ENCODE measurements at regions not wholly inside any gene's neighbourhood (a gene's known extent, or its start where the extent isn't known, plus 50 kb on each side); places are given as distances from the start of the nearest gene placed in this dataset.

DNA sequence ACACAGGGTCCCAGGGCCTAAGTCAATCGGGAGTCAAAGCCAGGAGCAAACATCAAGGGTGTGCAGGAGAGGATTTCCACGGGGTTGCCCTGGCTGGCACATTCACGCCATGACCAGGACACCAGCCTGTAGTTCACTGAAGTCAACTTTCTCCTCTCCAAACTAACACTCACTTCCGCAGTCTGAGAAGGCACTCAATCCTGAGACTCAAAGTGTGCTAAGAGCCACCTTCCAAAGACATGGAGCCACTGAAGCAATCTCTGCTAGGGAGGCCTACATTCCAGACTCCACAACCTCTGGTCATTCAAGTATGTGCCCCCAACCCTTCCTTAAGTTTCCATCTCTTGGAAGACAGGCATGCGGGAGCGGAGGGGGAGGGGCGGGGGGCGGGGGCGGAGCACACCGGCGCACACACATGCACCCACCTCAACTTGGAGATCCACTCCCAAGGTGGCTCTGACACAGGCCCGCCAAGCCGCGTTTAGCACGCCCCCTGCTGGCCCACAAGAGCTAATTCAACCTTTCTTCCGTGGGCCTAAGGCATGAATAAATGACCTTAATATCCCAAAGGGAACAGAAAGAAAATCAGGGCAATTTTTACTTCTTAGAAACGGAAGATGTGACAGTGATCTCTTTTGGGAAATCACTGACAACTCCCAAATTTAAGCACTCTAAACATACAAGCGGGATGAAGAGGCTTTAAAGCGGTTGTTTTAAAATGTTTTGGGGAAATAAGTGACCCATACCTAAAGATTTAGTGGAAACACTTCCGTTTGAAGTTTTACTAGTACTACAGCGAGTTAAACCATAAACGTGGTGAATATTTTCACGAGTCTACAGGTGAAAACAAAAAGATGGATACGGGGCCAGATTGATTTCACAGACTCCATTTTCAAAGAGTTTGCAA is 162.5 kb upstream of the CHRNA7 start:
- no peak for DNase-seq (ENCODE audit: low read depth, low spot score)
- Histone ChIP-seq H3K36me3 (ENCODE audit: insufficient read depth, low read length) (no peaks in the 10 kb centered on the region), H3K27ac (no peak overlapping the region), H3K4me3 (no peak overlapping the region), H3K9ac (ENCODE audit: insufficient read length) (no peak overlapping the region), H3K9me3 (ENCODE audit: low read depth, low read length) (no peaks in the 10 kb centered on the region)
- TF ChIP-seq FOXP2 (optimal IDR thresholded peaks at IDR 0.05; ENCODE audit: control extremely low read depth, extremely low read length, insufficient read depth) = no peak
- no peak for TF ChIP-seq EZH2 (IDR thresholded peaks at IDR 0.05)
- no peak for TF ChIP-seq POLR2AphosphoS5 (IDR thresholded peaks at IDR 0.05; ENCODE audit: borderline replicate concordance, low read depth, low read length)

DNA sequence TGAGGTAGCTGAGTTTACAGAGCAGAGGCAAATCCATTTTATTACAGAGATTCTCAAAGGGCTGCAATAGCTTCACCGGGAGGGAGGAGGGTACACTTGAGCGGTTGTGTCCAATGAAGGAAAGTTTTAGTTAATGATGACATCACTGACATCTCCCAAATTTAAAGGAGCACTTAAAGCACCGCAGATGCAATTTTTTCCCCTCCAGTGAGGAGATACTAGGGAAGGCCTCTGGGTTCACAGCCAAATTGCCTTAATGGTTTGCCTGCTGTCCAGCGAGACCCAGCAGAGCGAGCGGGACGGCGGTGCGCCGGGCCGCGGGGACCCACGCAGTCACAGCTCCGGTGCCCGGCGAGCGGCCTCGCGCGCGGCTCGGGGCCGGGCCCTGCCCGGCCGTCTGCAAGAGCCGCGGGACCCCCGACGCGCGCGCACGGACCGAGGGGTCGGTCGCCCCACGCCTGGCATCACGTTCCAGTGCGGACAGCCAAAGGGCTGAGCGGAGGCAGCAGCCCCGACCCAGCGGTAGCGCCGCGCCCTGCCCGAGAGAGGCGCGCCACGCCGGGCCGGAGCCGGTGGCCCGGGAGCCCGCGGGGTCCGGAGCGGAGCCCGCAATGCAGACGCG is 160.5 kb upstream of the CHRNA7 start:
- Histone ChIP-seq H3K4me3 (no peak overlapping the region), H3K27ac (no peak overlapping the region), H3K9me3 (ENCODE audit: low read depth, low read length) (no peaks in the 10 kb centered on the region), H3K9ac (ENCODE audit: insufficient read length) (no peak overlapping the region), H3K36me3 (ENCODE audit: insufficient read depth, low read length) (no peaks in the 10 kb centered on the region)
- DNase-seq (ENCODE audit: low read depth, low spot score) = no peak
- TF ChIP-seq FOXP2 (optimal IDR thresholded peaks at IDR 0.05; ENCODE audit: control extremely low read depth, extremely low read length, insufficient read depth) (no peak), POLR2AphosphoS5 (IDR thresholded peaks at IDR 0.05; ENCODE audit: borderline replicate concordance, low read depth, low read length) (no peak), EZH2 (IDR thresholded peaks at IDR 0.05) (no peak)

DNA sequence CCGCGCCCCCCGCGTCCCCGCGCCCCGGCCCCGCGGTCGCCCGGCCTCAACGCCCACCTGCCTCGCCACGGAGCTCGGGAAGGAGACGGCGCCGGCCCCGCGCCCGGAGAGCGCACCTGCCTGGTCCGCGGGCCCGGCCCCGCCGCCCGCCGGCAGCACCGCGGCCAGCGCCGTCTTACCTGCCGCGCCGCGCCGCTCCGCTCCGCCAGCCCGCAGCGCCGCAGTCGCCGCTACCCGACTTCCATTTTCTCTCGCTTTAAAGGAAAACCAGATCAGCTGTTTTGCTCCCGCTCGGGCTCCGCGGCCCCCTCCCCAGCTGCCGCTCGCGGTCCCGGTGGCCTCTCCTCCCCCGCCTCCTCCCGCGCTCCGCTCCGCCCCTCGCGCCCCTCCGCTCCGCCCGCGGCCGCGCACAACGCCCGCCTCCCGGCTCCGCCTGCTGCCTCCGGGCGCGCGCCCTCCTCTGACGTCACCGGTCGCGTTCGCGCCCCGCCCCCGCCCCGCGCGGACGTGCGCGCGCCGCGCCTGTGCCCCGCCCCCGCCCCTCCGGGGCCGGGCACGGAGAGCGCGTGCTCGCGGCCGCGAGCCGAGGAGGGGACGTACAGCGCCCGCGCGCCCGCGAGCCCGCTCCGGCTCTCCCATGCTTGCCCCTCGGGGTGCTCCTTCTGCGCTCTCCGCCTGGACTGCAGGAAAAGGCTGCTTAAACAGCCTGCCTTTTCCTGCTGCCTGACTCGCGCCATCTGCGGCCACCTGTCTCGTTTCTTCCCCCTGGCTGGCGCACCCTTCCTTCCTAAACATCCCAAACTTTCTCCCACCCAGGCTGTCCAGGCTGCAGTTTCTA is 159.8 kb upstream of the CHRNA7 start, which contains the start of gene OTUD7A:
Gene OTUD7A (minus strand): TSS at position 346 of the 838 bp plus-strand sequence.
- Histone ChIP-seq H3K4me3 (peak within 1 kb of the TSS; percentile 74), H3K27ac (no peak within 1 kb of the TSS), H3K9me3 (ENCODE audit: low read depth, low read length) (no peaks in the 10 kb centered on the region), H3K9ac (ENCODE audit: insufficient read length) (peak within 1 kb of the TSS; percentile 57), H3K36me3 (ENCODE audit: insufficient read depth, low read length) (no peaks in the 10 kb centered on the region)
- TF ChIP-seq FOXP2 (optimal IDR thresholded peaks at IDR 0.05; ENCODE audit: control extremely low read depth, extremely low read length, insufficient read depth) (no peak), POLR2AphosphoS5 (IDR thresholded peaks at IDR 0.05; ENCODE audit: borderline replicate concordance, low read depth, low read length) (peak; percentile 20; the same call in 1 of the 2 replicates), EZH2 (IDR thresholded peaks at IDR 0.05) (no peak)
- no peak for DNase-seq (ENCODE audit: low read depth, low spot score)

DNA sequence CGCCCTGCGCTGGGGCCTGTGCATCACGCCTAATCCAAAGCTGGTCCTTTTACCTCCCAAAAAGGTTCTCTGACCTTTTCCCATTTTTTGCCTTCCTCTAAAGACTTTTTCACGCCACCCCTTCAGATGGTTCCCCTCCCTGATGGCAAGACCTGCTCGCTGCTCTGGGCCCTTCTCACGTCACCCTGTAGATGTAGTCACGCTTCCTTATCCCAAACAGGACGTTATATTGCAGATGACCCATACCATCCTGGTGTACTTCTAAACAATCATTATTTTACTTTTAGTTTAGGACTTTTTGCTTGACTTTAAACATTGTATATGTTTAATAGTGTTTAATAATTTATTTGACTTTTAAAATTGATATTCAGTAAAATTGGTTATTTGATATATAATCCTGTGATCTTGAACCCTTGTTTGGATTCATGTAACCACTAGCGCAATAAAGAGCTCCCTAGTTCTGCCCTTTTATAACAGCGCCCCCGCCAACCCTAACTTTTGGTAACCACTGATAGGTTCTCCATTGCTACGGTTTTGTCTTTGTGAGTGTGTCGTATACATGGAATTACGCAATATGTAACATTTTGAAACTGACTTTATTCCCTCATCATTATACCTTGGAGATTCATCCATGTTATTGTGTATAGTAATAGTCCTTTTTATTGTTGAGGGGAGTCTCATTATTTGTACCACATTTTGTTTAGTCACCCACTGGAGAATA is 159.0 kb upstream of the CHRNA7 start:
- Histone ChIP-seq H3K36me3 (ENCODE audit: insufficient read depth, low read length) (no peaks in the 10 kb centered on the region), H3K4me3 (peak overlapping the region; percentile 70), H3K9me3 (ENCODE audit: low read depth, low read length) (no peaks in the 10 kb centered on the region), H3K9ac (ENCODE audit: insufficient read length) (peak overlapping the region; percentile 57), H3K27ac (no peak overlapping the region)
- no peak for DNase-seq (ENCODE audit: low read depth, low spot score)
- no peak for TF ChIP-seq FOXP2 (optimal IDR thresholded peaks at IDR 0.05; ENCODE audit: control extremely low read depth, extremely low read length, insufficient read depth)
- TF ChIP-seq EZH2 (IDR thresholded peaks at IDR 0.05) = no peak
- TF ChIP-seq POLR2AphosphoS5 (IDR thresholded peaks at IDR 0.05; ENCODE audit: borderline replicate concordance, low read depth, low read length) = no peak

DNA sequence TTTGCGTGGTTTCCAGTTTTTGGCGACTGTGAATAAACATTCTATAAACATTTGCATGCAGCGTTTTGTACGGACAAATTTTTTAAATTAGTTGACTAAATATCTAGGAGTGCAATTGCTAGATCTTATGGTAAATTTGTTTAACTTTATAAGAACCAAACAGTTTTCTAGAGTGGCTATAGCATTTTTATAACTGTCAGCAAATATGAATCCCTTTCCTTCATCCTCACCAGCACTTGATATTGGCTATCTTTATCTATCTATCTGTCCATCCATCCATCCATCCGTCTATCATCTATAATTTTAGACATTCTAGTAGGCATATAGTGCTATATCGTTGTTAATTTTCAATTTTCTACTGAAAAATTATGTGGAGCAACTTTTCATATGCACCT is 158.4 kb upstream of the CHRNA7 start:
- TF ChIP-seq POLR2AphosphoS5 (IDR thresholded peaks at IDR 0.05; ENCODE audit: borderline replicate concordance, low read depth, low read length) (no peak), EZH2 (IDR thresholded peaks at IDR 0.05) (no peak), FOXP2 (optimal IDR thresholded peaks at IDR 0.05; ENCODE audit: control extremely low read depth, extremely low read length, insufficient read depth) (no peak)
- Histone ChIP-seq H3K9ac (ENCODE audit: insufficient read length) (no peak overlapping the region), H3K4me3 (no peak overlapping the region), H3K27ac (no peak overlapping the region), H3K9me3 (ENCODE audit: low read depth, low read length) (no peaks in the 10 kb centered on the region), H3K36me3 (ENCODE audit: insufficient read depth, low read length) (no peaks in the 10 kb centered on the region)
- DNase-seq (ENCODE audit: low read depth, low spot score) = no peak

DNA sequence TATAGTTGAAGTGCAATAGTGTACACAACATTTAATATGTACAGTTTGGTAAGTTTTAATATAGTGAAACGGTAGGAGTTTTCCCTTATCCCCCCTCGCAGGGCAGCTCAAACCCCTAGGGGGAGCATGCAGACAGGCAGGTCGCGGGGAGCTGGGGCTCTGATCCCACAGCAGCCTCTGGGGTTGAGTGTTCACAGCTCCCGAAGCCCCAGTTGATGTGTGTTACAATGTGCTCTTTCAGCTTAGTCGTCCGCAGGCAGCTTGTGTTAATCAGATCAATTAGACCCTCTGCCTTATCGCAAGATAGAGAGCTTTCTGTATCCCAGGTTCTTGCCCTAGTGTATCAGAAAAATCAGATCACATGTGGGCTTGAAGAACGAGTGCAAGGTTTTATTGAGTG is 143.1 kb upstream of the CHRNA7 start:
- H3K9ac ChIP-seq (ENCODE audit: insufficient read length) = no peak overlapping the region
- H3K9me3 ChIP-seq (ENCODE audit: low read depth, low read length) = no peaks in the 10 kb centered on the region
- no peaks in the 10 kb centered on the region for H3K36me3 ChIP-seq (ENCODE audit: insufficient read depth, low read length)
- no peak overlapping the region for H3K27ac ChIP-seq
- no peak for TF ChIP-seq POLR2AphosphoS5 (IDR thresholded peaks at IDR 0.05; ENCODE audit: borderline replicate concordance, low read depth, low read length)
- TF ChIP-seq FOXP2 (optimal IDR thresholded peaks at IDR 0.05; ENCODE audit: control extremely low read depth, extremely low read length, insufficient read depth) = no peak
- TF ChIP-seq EZH2 (IDR thresholded peaks at IDR 0.05) = no peak
- H3K4me3 ChIP-seq = no peak overlapping the region
- no peak for DNase-seq (ENCODE audit: low read depth, low spot score)

DNA sequence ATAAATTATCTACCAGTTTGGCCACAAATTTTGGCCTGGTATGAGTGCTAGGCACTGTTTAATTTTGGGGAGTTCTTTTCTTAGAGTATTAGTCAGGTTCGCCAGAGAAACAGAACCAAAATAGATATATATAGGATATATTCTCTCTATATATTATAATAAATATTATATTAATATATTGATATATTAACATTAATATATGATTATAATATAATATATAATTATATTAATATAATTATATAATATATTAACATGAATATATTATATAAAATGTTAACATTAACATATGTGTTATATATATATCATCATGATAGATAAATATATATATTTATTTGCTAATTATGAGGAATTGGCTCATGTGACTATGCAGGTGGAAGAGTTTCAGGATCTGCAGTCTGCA is 137.8 kb upstream of the CHRNA7 start:
- Histone ChIP-seq H3K9me3 (ENCODE audit: low read depth, low read length) (no peaks in the 10 kb centered on the region), H3K4me3 (no peak overlapping the region), H3K9ac (ENCODE audit: insufficient read length) (no peak overlapping the region), H3K27ac (no peak overlapping the region), H3K36me3 (ENCODE audit: insufficient read depth, low read length) (no peaks in the 10 kb centered on the region)
- TF ChIP-seq FOXP2 (optimal IDR thresholded peaks at IDR 0.05; ENCODE audit: control extremely low read depth, extremely low read length, insufficient read depth) = no peak
- TF ChIP-seq EZH2 (IDR thresholded peaks at IDR 0.05) = no peak
- no peak for TF ChIP-seq POLR2AphosphoS5 (IDR thresholded peaks at IDR 0.05; ENCODE audit: borderline replicate concordance, low read depth, low read length)
- no peak for DNase-seq (ENCODE audit: low read depth, low spot score)
